CD4-positive, alpha-beta T cell treated with Interleukin-17A for 4 hours (primary cell): ENCODE measurements at regions not wholly inside any gene's neighbourhood (a gene's known extent, or its start where the extent isn't known, plus 50 kb on each side); places are given as distances from the start of the nearest gene placed in this dataset.
"Not testable (repeated sequence)": the region's sequence is repeated elsewhere in the genome, so short reads cannot be mapped to it uniquely, and the experiment has no call there.

ENCODE experiments used
- DNase-seq: peaks from one replicate; pipeline ENCODE4 v3.0.0-alpha.2; 2020; ENCODE audit warnings: mixed read lengths

DNA sequence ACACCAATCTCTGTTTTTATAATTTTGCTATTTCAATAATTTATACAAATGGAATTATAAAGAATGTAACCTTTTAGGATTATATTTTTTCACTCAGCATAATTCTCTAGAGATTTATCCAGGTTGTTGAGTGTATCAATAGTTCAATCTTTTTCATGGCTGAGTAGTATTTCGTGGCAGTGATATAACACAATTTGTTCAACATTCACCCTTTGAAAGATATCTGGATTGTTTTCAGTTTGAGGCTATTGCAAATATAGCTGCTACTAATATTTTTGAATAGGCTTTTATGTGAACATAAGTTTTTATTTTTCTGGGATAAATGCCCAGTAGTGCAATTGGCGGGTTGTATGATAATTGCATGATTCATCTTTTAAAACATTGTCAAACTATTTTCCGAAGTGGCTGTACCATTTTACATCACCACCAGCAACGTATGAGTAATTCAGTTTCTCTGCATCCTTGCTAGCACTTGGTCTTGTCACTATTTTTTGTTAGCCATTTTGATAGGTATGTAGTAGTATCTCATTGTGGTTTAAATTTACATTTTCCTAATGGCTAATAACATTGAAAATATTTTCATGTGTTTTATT lies 55.6 kb upstream of the ABCD3 start:
- no peak for DNase-seq

DNA sequence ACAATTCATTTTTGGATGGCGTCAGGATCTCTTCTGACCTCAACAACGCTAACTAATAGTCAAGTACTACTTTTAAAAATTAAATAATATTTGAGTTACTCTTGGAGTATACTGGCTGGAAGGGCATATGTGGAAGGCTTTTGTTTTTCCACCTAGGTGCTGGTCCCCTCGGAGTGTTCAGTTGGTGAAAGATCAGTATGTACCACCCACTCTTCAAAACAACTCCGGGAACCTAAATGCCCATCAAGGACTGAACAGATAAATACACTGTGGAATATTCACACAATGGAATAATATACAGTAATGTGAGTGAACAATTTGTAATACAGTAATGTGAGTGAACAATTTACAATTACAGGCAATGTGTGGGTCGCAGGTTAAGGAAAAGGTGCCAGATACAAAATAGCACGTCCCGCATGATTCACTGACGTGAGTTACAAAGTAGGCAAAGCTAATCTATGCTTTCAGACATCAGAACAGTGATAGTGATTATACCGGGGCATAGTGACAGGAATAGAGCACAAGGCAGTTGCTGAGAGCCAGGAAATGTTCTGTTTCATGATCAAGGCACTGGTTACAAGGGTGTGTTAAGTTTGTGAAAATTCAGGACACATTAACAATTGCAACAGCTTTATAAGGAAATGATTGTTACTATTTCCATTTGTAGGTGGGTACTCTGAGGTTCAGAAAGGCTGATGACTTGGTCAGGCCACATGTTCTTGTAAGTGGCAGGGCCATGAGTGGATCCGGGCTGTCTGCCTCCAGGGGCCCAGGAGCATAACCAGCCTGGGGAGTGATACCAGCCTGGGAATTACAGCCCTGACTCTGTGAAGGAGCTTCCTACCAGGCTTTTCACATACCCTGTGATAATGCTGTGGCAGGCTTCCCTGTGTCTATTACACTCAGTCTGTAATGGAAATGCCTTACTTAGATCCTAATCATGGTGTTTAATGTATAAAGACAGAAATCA lies 59.3 kb upstream of the ABCD3 start:
- no peak for DNase-seq

DNA sequence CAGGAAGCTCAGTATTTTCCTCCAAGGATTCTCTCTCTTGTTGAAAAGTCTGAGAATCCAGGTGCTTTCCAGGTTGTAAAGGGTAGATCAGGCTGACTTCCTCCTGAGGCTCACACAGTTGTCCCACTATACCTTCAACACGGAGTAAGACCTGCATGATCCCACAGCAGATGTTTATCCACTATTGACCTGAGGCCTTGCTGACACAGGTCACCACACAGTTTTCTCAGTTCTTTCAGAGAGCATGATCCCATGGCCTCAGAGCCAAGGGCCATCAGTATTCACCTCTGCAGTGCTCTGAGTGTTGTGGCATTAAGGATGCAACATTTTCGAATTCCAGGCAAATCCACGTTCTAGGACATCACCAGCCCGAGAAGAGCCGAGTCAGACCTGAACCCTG lies 60.5 kb upstream of the ABCD3 start:
- no peak for DNase-seq

DNA sequence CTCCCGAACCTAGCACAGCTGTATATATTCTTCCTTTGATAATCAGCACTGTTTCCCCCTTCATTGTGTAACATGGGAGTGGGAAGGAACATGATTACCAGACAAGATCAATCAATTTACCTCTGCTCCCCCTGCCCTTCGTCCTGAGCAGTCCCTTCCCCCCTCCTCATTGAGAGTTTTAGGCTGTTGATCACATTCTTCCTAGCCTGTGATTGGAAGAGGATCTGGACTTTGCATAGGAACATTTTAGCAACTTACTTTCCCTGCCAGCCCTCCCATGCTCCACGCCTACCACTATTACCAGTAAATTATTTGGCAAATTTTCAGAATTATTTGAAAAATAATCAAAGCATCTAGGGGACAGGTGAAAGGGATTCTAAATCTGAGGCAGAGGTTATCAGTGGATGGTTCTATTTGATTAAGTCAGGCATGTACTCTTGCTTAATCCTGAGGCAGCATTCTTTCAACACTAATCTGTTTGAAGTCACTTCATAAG lies 62.7 kb upstream of the ABCD3 start:
- no peak for DNase-seq

DNA sequence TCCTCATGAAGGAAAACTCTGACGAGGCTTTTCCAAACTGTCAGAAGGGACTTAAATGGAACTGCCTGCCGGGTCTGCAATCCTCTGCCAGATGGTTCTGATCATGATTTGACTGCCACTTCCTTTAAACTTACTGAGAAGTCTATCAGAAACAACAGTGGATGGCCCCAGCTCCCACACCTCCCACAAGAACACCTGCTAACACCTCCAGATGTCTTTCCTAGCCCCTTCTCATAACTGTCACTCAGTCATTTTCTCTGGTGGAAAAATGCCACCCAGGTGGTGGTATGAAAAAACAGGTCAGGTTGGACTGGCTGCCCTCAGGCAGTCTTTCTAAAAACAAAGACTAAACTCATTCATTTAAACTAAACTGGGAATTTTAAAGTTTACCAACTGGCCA lies 66.7 kb upstream of the ABCD3 start:
- no peak for DNase-seq

DNA sequence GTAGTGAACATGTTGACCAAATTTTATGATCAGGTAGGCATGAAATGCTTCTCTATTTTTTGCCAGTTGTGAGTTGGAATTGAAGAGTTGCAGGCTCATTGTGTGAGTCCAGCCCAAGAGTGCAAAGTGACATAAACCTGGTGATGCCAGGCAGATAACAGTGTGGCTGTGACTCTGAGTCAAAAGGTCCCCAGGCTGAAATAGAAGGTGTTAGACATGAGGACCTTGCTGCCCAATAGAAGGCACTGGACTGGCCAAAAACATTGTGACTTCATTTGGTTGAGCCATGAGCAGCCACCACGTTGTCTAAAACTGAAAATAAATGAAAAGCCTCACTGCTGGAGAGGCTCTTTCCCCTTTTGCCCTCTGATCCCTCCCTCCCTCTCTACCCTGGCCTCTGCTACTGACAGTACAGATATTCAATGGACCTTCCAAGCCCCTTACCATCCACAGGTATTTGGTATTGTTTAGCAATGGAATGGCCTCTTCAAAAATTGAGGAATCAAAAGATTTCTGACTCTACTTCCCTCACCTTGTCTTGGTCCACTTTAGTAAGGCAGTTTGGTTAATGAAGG lies 67.8 kb upstream of the ABCD3 start:
- DNase-seq: no peak

DNA sequence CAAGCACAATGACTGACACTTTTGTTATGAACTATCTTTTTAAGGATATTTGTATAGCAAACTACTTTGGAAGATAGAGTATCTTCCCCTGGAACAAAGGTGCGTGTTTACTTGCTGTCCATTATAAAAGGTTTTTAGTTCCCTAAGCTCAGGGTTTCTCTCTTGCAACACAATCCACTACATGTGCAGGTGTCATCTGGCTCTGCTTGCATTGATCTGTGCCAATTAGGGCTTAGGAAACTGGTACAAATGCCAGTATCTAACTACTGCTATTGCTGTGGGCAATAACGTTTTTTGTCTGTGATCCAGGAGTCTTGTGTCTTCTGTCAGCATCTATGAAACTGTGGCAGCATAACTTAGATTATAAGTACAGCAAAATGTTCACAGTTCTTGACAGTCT lies 68.3 kb upstream of the ABCD3 start:
- no peak for DNase-seq

DNA sequence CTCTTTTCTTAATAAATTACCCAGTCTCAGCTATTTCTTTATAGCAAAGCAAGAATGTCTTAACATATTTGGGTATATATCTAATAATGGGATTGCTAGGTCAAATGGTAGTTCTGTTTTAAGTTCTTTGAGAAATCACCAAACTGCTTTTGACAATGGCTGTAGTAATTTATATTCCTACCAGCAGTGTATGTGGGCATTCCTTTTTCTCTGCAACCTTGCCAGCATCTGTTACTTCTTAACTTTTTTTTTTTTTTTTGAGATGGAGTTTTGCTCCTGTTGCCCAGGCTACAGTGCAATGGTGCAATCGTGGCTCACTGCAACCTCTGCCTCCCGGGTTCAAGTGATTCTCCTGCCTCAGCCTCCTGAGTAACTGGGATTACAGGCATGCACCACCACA lies 69.8 kb upstream of the ABCD3 start:
- not testable (repeated sequence) for DNase-seq

DNA sequence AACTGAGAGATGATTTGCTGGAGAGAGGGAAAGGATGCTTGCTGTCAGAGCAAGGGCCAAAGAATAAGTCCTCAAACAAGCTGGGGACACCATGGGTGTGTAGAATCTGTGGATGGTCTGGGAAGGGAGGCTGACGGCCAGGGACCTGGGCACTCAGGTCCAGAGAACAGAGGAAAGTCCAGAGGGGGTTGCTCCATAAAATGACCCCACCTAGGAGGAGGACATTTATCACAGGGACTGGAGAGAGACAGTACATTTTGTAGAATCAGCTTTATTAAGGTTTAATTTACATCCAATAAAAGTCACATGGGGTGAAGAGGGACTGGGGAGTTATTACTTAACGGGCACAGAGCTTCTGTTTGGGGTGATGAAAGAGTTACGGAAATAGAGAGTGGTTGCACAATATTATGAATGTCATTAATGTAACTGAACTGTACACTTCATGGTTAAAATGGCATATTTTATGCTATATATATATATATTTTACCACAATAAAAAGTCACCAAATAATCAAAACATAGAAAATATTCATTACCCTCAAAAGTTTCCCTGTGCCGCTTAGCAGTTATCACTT lies 73.0 kb upstream of the ABCD3 start:
- no peak for DNase-seq

DNA sequence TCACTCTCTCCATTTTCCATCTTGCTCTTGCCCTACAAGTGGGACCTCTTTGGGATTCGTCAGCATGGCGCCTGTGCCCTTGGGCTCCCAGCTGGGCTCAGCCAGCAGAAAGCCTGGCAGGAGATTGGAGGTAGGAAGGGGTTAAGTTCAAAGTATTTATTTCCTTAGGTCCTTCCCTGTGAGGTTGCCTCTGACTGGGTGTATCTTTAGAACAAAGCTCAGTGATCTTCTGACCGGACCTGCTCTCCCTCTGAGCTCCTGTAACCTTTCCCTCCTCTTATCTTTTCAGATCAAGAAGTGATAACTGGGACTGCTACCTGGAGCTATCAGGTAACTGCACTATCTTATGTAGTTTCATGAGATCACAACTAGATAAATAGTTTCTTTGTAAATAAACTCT lies 75.8 kb upstream of the ABCD3 start:
- no peak for DNase-seq

DNA sequence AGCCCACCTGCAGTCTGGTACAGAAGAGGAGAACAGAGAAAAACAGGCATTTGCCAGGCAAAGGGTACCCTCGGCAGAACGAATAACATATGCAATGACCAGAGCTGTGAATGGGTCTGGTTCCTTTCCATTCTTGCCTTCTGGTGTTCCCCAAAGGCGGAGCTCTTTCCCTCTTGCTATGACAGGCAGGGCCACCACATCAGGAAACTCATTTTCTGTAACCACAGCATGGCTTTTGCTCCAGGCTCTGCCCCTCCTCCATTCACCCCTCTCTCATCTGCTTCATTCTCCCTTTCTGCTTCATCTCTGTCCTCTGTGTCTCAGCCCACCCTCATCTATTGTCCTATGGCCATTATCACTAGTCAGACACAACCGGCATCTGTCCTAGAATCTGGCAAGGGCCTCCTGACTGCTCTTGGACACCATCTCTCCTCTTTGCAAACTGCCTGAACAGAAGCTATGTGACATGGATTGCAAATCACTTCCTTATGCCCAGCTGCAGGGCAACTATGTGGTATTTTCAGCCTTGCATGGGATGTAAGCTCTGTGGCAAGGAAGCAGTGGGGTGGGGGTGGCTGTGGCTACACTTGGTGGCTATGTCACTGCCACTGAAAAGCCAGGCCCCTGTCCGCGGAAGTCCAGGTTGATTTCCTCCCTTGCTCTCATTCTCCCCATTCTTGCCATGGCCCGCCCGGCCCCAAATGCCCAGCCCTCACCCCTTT lies 78.8 kb upstream of the ABCD3 start:
- DNase-seq: no peak

DNA sequence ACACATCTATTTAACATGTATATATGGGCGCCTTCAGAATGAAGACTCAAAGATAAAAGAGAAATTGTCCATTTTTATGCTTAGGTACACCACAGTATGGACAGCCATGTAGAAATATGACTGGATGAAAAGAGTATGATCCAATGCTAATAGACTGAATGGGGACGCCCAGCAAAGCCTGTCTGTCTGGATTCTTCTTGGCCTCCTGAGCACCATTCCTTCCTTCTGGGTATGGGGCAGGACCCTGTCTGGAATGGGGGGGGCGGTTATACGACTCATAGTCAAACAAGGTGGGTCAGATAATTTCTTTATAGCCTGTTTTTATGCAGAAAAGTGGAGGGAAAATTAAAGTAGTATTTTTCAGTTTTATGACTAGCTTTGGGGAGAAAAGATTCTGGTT lies 81.2 kb upstream of the ABCD3 start:
- DNase-seq: no peak

DNA sequence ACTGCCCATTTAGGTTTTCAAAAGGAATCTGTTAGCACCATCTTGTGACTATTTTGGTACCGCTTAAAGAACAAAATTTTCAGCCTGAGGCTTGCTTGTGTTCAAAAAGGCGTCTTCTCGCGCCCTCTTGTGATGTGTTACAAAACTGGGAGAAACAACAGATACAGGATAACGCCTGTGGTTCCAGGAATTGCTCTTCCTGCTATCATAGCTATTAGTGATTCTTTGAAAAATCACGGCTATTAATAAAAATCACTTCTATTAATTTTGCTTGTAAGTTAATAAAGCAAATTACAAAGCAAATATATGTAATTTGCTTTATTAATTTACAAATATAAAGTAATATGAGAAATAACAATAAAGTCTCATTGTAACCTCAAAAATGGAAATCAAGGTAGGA lies 82.2 kb upstream of the ABCD3 start:
- DNase-seq: peak; percentile 4

DNA sequence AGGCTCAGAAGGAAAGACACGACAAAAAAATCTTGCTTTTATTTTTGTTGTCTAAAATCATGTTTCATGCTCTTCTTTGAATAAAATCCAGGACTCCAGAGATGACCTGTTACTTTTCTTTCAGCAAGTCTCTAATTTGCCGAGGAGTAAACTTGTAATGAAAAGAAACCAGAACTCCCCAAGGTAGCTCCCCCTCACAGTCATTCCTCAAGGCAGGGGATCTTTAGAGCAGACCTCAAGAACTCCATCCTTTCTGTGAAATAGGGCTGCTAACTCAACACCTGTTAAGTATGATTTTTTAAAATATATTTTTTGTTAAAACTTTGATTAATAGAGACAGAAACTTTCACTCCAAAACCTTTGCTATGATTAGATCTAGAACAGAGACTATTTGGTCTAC lies 82.7 kb upstream of the ABCD3 start:
- no peak for DNase-seq

DNA sequence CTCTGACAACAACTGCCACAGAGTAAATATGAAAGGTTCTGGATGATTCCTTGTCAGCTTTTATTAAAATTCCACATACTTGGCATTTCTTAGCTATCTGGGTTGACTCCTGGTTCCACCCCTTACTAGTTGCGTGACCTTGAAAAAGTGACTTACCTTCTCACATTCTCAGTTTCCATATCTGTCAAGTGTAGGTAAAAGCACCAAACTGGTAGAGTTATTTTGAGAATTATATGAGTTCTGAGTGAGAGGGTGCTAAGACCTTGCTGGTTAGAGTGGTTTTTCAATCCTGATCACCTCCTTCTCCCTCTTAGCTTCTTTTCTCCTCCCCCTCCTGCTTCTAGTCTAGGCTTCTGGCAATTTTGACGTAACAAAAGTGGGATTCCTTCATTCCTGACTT lies 83.4 kb upstream of the ABCD3 start:
- DNase-seq: no peak

DNA sequence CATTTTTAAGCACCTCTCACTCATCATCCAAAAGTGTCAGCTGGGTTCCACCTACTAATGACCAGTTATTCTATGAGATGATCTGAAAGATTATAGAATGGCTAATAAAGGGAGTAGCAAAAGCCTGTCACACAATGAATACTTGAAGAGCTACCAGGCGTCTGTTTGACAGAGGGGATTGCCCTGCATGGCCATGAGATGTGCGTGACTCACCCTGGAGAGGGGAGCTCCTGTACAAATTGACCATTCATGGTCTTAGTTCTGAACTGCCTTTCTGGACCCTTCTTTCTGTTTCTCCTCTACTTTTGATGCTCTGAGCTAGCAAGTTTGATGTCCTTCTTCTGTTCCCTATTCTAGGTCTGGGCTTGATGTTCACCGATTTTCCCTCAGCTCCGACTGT lies 85.2 kb upstream of the ABCD3 start:
- DNase-seq: no peak

DNA sequence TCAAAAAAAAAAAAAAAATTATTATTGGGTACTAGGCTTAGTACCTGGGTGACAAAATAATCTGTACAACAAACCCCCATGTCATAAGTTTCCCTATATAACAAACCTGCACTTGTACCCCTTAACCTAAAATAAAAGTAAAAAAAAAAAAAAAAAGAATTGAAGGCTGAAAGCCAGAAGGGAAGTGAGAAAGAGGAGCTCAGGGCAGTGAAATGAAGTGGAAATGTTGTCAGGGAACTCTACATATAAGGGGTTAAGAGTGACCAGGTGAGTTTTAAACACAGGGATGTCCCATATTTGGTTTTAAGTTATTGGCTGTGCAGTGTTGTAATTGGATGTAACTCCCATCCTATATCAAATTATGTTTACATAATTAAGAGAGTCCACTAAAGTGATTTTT lies 85.7 kb upstream of the ABCD3 start:
- DNase-seq: no peak

DNA sequence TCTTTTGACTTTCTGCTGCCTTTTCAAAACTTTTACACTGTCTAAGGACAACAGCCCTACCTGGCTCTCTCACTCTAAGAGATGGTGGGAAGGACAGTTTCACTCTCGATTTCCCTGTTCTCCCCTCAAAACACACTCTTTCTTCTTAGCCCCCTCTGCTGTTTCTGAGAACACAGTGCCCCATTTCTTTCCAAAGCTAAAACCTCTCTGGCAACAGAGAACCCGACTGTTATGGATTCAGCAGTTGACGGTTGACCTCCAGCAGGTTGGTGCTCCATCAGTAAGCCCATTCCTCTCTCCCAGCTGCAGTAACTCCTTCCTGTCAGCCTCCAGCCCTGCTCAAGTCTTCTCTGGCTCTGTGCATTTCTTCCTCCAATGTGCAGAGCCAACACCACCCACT lies 88.2 kb upstream of the ABCD3 start:
- DNase-seq: no peak

DNA sequence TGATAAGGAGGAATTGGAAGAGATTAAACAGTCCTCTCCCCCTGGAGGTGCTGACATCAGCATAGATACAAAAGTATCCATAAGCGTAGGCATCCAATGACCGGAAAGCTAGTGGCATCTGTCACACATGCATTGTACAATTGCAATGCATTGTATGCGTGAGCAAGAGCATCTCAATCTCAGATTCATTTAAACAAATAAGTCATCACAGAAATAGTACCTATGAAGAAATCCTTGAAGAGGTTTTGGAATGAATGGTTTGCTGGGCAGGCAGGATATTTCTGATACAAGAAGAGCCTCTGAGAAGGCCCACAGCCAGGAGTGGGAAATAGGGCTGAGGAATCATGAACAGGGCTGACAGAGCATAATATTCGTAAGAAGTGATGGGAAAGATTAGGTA lies 88.9 kb upstream of the ABCD3 start:
- no peak for DNase-seq

DNA sequence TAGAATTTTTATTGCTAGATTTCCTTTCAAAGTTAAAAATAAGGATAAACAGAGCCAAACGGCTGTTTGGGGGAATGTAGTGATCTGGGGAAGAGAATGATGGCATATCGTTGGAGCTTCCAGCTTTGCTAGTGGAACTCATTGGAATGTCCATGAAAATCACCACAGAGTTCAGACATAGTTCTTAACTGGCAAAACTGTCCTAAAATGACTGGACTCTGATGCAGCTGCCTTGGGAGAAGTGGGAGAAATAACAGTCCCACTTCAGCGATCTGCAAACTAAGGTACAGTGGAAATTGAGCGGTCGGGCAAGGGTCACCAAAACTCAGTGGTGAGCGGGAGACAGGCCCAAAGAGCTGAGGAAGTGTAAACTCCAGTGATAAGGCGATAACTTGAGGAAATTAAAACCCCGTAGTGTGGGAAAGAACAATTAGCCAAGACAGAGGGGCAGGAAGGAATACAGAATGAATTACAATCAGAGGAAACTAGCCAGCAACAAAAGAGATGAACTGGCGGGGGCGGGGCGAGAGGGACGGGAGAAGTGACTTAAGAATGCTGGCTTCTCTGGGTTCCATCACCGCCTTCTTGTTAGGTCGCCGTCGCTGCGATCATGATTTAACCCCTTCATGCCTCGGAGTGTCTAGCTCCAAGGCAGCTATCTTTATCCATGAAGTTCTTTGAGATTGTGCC lies 89.8 kb upstream of the ARHGAP29 start:
- DNase-seq: no peak

DNA sequence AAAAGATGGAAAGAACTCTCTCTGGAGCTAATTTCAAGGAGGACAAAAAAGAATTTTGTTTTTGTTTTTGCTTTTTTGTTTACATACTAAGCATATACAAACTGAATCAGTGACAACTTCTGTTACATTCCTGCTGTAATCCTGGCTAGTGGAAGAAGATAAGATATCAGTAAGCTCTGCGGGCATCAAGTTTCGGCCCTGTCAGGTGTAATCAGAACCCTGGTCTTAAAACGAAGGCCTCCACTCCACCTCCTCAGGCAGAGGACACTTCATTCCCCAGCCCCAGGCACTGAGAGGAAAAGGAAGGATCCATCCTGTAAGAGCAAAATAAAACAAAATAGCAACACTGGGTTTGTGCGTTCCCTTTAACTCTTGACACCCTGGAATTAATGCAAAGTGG lies 88.9 kb upstream of the ARHGAP29 start:
- DNase-seq: no peak
